GM10248 (cell line): ENCODE measurements at regions not wholly inside any gene's neighbourhood (a gene's known extent, or its start where the extent isn't known, plus 50 kb on each side); places are given as distances from the start of the nearest gene placed in this dataset.

Experiments
- CTCF ChIA-PET: fragments of 300-600 bp; sonication (Branson Sonifier 250); formaldehyde crosslinking; extraction: SDS; loops from one replicate; lab custom pipeline; 2021; ENCODE audit warnings: antibody characterized with exemption; lab: Yijun Ruan, JAX
- POLR2A ChIA-PET: fragments of 350-650 bp; sonication (Branson Sonifier 250); formaldehyde crosslinking; extraction: SDS; loops from one replicate; lab custom pipeline; 2020; ENCODE audit warnings: antibody characterized with exemption; lab: Yijun Ruan, JAX
- DNase-seq: peaks from one replicate; pipeline ENCODE4 v3.0.0; 2012; ENCODE audit errors: extremely low spot score
- CTCF ChIP-seq: IDR thresholded peaks from 2 replicates; pipeline ENCODE4 v1.5.1; 2012; ENCODE audit warnings: mild to moderate bottlenecking, low read depth; ENCODE audit errors: extremely low read depth, missing control alignments, control extremely low read depth

GRCh38 chr21:19239696-19240095 is 836.1 kb upstream of the TMPRSS15 start:
- ChIA-PET CTCF (no interaction called here), POLR2A (no interaction called here)

GRCh38 chr21:19244502-19245187 is 841.1 kb upstream of the TMPRSS15 start:
- ChIA-PET CTCF (no interaction called here), POLR2A (no interaction called here)
- TF ChIP-seq CTCF: no peak
- no peak for DNase-seq

More at GRCh38 chr21:19239696-19240095, 836.1 kb upstream of the TMPRSS15 start:
- TF ChIP-seq CTCF: no peak
- DNase-seq: no peak

- TF ChIP-seq CTCF: no peak
- ChIA-PET CTCF (no interaction called here), POLR2A (no interaction called here)
- no peak for DNase-seq
Observed at GRCh38 chr21:19245188-19245580, 841.6 kb upstream of the TMPRSS15 start.

- CTCF ChIA-PET: no interaction called here
- POLR2A ChIA-PET: no interaction called here
- TF ChIP-seq CTCF: no peak
- no peak for DNase-seq
Observed at GRCh38 chr21:19246018-19246417, 842.4 kb upstream of the TMPRSS15 start.

- ChIA-PET CTCF (no interaction called here), POLR2A (no interaction called here)
- no peak for TF ChIP-seq CTCF
- DNase-seq: no peak
Observed at GRCh38 chr21:19256934-19257660, 853.5 kb upstream of the TMPRSS15 start.

GRCh38 chr21:19261731-19262376 is 858.3 kb upstream of the TMPRSS15 start:
- TF ChIP-seq CTCF: no peak
- CTCF ChIA-PET: no interaction called here
- DNase-seq: no peak
- POLR2A ChIA-PET: no interaction called here
